Keratinocyte (primary cell): ENCODE measurements at regions not wholly inside any gene's neighbourhood (a gene's known extent, or its start where the extent isn't known, plus 50 kb on each side); places are given as distances from the start of the nearest gene placed in this dataset.

ENCODE experiments used
- DNase-seq: peaks from one replicate; pipeline ENCODE4 v3.0.0-alpha.2; 2011; ENCODE audit warnings: low read depth, missing footprints, low spot score
- FAIRE-seq: peaks from 2 replicates; lab custom pipeline; 2011; peaks lifted over from hg19 to GRCh38; lab: Jason Lieb, UNC
- H2AFZ ChIP-seq: 2 replicates; pipeline ENCODE4 v1.6.0; 2012; ENCODE audit warnings: low read length, control low read depth, inconsistent platforms; ENCODE audit not compliant: control insufficient read depth
- H3K27ac ChIP-seq: 2 replicates; pipeline ENCODE4 v1.5.1; 2011; ENCODE audit warnings: low read length; ENCODE audit not compliant: control insufficient read depth, insufficient read depth
- H3K27me3 ChIP-seq: 3 replicates; pipeline ENCODE4 v1.6.0; 2011; ENCODE audit warnings: low read length; ENCODE audit not compliant: control insufficient read depth, insufficient read depth; ENCODE audit errors: extremely low read depth
- H3K36me3 ChIP-seq, 2 experiments: 2 replicates in 1 of 2; 3 replicates in 1 of 2; pipeline ENCODE4 v1.5.1; 2011; ENCODE audit warnings: low read length in 2 of 2, mild to moderate bottlenecking in 1 of 2; ENCODE audit not compliant: control insufficient read depth in 2 of 2, insufficient read depth in 2 of 2; ENCODE audit errors: extremely low read depth in 1 of 2
- H3K4me1 ChIP-seq: 3 replicates; pipeline ENCODE4 v1.5.1; 2011; ENCODE audit warnings: low read length; ENCODE audit not compliant: control insufficient read depth, insufficient read depth; ENCODE audit errors: extremely low read depth
- H3K4me2 ChIP-seq: 3 replicates; pipeline ENCODE4 v1.6.0; 2011; ENCODE audit warnings: low read depth, low read length; ENCODE audit not compliant: control insufficient read depth, insufficient read depth; ENCODE audit errors: extremely low read depth
- H3K4me3 ChIP-seq, 3 experiments: fragments of 200-600 bp in 1 of 3; sonication (generic) in 1 of 3; 2 replicates in 2 of 3; 3 replicates in 1 of 3; pipeline ENCODE4 v1.5.1; 2011 to 2016; ENCODE audit warnings: low read length in 3 of 3, mild to moderate bottlenecking in 3 of 3, control low read depth in 2 of 3, inconsistent platforms in 1 of 3, low read depth in 1 of 3, mixed read lengths in 1 of 3, mixed run types in 1 of 3, moderate library complexity in 1 of 3; ENCODE audit not compliant: control insufficient read depth in 2 of 3, insufficient read depth in 2 of 3; ENCODE audit errors: extremely low read depth in 1 of 3
- H3K79me2 ChIP-seq: 2 replicates; pipeline ENCODE4 v1.6.0; 2012; ENCODE audit warnings: low read length; ENCODE audit not compliant: control insufficient read depth, insufficient read depth
- H3K9ac ChIP-seq: 3 replicates; pipeline ENCODE4 v1.6.0; 2011; ENCODE audit warnings: low read length; ENCODE audit not compliant: control insufficient read depth, insufficient read depth; ENCODE audit errors: extremely low read depth
- H3K9me1 ChIP-seq: 3 replicates; pipeline ENCODE4 v1.6.0; 2011; ENCODE audit warnings: low read length; ENCODE audit not compliant: control insufficient read depth, insufficient read depth; ENCODE audit errors: extremely low read depth
- H3K9me3 ChIP-seq: 2 replicates; pipeline ENCODE4 v1.5.1; 2012; ENCODE audit warnings: low read depth, low read length; ENCODE audit not compliant: control insufficient read depth
- H4K20me1 ChIP-seq: 3 replicates; pipeline ENCODE4 v1.6.0; 2011; ENCODE audit warnings: low read length; ENCODE audit not compliant: control insufficient read depth, insufficient read depth; ENCODE audit errors: extremely low read depth
- EZH2 ChIP-seq: IDR thresholded peaks from one replicate; pipeline ENCODE4 v1.6.1; 2012; ENCODE audit warnings: inconsistent platforms, mild to moderate bottlenecking, low read length, moderate library complexity
- dilution Hi-C: fragments of 300-500 bp; cut with MboI; formaldehyde crosslinking; loops from one replicate; pipeline ENCODE4 v1.7.0; 2020; ENCODE audit warnings: low sequenced_read_pairs; ENCODE audit not compliant: extremely low pct_ligation_motif_present
- TF ChIP-seq, protein P1 (sequence below), 3 experiments: IDR thresholded peaks in 1 of 3; conservative IDR thresholded peaks in 1 of 3; optimal IDR thresholded peaks in 1 of 3; 2 replicates in 2 of 3; 3 replicates in 1 of 3; pipeline versions ENCODE3 to v1.5.1; 2011; ENCODE audit warnings: low read length in 3 of 3, mild to moderate bottlenecking in 3 of 3, moderate library complexity in 2 of 3, control low read depth in 1 of 3, inconsistent platforms in 1 of 3; ENCODE audit not compliant: insufficient read depth in 2 of 3; ENCODE audit errors: extremely low read depth in 1 of 3

DNA sequence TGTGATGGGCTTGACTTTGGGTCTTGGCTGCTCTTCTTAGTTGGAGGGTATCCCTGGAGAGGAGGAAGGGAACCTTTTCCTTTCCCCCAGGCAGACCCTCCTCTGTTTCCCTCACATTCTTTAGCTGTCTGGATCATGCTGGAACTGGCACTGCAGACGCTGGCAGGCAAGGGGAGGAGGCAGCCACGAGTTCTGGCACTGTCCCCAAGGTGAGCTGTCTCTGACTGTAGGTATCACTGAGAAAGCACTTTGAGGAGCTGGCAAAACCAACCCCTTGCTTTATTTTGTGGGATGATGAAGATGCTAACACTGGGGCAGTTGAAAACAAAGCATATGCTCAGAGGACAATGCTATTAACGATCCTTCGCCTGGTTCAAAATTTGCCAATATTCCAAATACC lies 175.0 kb downstream of the SOX2 start:
- no peaks in the 10 kb centered on the region for H3K27me3 ChIP-seq
- TF ChIP-seq, protein P1, sequence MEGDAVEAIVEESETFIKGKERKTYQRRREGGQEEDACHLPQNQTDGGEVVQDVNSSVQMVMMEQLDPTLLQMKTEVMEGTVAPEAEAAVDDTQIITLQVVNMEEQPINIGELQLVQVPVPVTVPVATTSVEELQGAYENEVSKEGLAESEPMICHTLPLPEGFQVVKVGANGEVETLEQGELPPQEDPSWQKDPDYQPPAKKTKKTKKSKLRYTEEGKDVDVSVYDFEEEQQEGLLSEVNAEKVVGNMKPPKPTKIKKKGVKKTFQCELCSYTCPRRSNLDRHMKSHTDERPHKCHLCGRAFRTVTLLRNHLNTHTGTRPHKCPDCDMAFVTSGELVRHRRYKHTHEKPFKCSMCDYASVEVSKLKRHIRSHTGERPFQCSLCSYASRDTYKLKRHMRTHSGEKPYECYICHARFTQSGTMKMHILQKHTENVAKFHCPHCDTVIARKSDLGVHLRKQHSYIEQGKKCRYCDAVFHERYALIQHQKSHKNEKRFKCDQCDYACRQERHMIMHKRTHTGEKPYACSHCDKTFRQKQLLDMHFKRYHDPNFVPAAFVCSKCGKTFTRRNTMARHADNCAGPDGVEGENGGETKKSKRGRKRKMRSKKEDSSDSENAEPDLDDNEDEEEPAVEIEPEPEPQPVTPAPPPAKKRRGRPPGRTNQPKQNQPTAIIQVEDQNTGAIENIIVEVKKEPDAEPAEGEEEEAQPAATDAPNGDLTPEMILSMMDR (optimal IDR thresholded peaks at IDR 0.05 in 1 of 3, IDR thresholded peaks at IDR 0.05 in 1 of 3, conservative IDR thresholded peaks at IDR 0.05 in 1 of 3; ENCODE audit: extremely low read depth in 1 of 3, insufficient read depth in 2 of 3, low read length in 3 of 3): no peak
- TF ChIP-seq EZH2: no peak

DNA sequence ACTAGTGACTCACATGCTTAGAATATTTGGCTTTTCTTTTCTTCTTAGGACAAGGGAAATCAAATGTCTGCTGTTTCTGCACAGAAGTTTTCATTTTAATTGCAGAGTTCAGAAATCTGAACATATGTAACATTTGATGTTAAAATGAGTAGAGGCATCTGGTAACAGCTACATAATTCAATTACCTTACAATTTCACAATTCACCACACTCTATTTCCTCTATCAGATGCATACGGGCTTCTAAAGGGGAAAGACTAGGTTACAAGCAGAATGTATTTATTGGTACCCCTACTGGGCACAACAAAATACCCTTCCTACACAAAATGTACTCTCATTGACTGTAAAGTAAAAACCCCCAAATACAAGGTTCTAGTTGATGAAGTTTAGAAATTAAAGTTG lies 176.0 kb downstream of the SOX2 start:
- no peak overlapping the region for H3K27ac ChIP-seq
- no peaks in the 10 kb centered on the region for H3K27me3 ChIP-seq
- H3K9me3 ChIP-seq: no peaks in the 10 kb centered on the region
- FAIRE-seq: no peak
- no peaks in the 10 kb centered on the region for H3K36me3 ChIP-seq
- no peak overlapping the region for H3K4me3 ChIP-seq
- no peaks in the 10 kb centered on the region for H3K9me1 ChIP-seq
- H3K4me1 ChIP-seq: peaks cover 23% of the 10 kb centered on the region
- H2AFZ ChIP-seq: no peak overlapping the region
- TF ChIP-seq, protein P1 (optimal IDR thresholded peaks at IDR 0.05 in 1 of 3, IDR thresholded peaks at IDR 0.05 in 1 of 3, conservative IDR thresholded peaks at IDR 0.05 in 1 of 3; ENCODE audit: extremely low read depth in 1 of 3, insufficient read depth in 2 of 3, low read length in 3 of 3): no peak
- TF ChIP-seq EZH2: no peak
- no peak overlapping the region for H3K9ac ChIP-seq
- no peak for DNase-seq
- H3K79me2 ChIP-seq: no peaks in the 10 kb centered on the region
- dilution Hi-C loops: no loop called here
- no peak overlapping the region for H3K4me2 ChIP-seq
- H4K20me1 ChIP-seq: no peaks in the 10 kb centered on the region

More for the DNA sequence above, 175.0 kb downstream of the SOX2 start:
- peak; percentile 76 for FAIRE-seq
- Histone ChIP-seq H3K36me3 (no peaks in the 10 kb centered on the region), H3K4me2 (peak overlapping the region; percentile 46), H3K9me1 (no peaks in the 10 kb centered on the region), H2AFZ (peak overlapping the region; percentile 77), H3K27ac (peak overlapping the region; percentile 34), H4K20me1 (no peaks in the 10 kb centered on the region), H3K9ac (no peak overlapping the region), H3K4me1 (peaks cover 23% of the 10 kb centered on the region), H3K9me3 (no peaks in the 10 kb centered on the region), H3K79me2 (no peaks in the 10 kb centered on the region), H3K4me3 (peak overlapping the region in 1 of 3 experiments; percentile 6)
- dilution Hi-C loops: no loop called here
- no peak for DNase-seq
